HG02973 (cell line): ENCODE measurements at regions not wholly inside any gene's neighbourhood (a gene's known extent, or its start where the extent isn't known, plus 50 kb on each side); places are given as distances from the start of the nearest gene placed in this dataset.

Source experiments
- ATAC-seq: cut with Tn5 transposase; IDR thresholded peaks from one replicate; pipeline ENCODE4 v1.9.1; 2021; ENCODE audit warnings: moderate library complexity; ENCODE audit not compliant: unreplicated experiment

GRCh38 chr15:47184003-47184907, 533.0 kb upstream of the SEMA6D start:
- ATAC-seq: no peak

GRCh38 chr15:47184908-47185801, 532.1 kb upstream of the SEMA6D start:
- no peak for ATAC-seq

- ATAC-seq: no peak
Observed at GRCh38 chr15:47186075-47186474, 531.2 kb upstream of the SEMA6D start.

GRCh38 chr15:47188758-47189507, 528.4 kb upstream of the SEMA6D start:
- no peak for ATAC-seq

GRCh38 chr15:47194718-47195117, 522.6 kb upstream of the SEMA6D start:
- no peak for ATAC-seq

GRCh38 chr15:47196048-47196447, 521.3 kb upstream of the SEMA6D start:
- ATAC-seq: peak; percentile 92

GRCh38 chr15:47203993-47204392, 513.3 kb upstream of the SEMA6D start:
- ATAC-seq: no peak

GRCh38 chr15:47206358-47206978, 510.8 kb upstream of the SEMA6D start:
- no peak for ATAC-seq

GRCh38 chr15:47209591-47209990, 507.7 kb upstream of the SEMA6D start:
- ATAC-seq: no peak

- ATAC-seq: no peak
Observed at GRCh38 chr15:47212222-47213010, 504.9 kb upstream of the SEMA6D start.

GRCh38 chr15:47213883-47214282, 503.4 kb upstream of the SEMA6D start:
- ATAC-seq: no peak

- ATAC-seq: no peak
Observed at GRCh38 chr15:47218295-47218694, 499.0 kb upstream of the SEMA6D start.

- ATAC-seq: no peak
Observed at GRCh38 chr15:47244361-47244760, 472.9 kb upstream of the SEMA6D start.

- ATAC-seq: no peak
Observed at GRCh38 chr15:47246317-47246716, 471.0 kb upstream of the SEMA6D start.

GRCh38 chr15:47258521-47258920, 458.8 kb upstream of the SEMA6D start:
- ATAC-seq: no peak

- no peak for ATAC-seq
Observed at GRCh38 chr15:47265686-47266085, 451.6 kb upstream of the SEMA6D start.

- no peak for ATAC-seq
Observed at GRCh38 chr15:47266566-47266965, 450.7 kb upstream of the SEMA6D start.

GRCh38 chr15:47273864-47274263, 443.4 kb upstream of the SEMA6D start:
- ATAC-seq: no peak

- no peak for ATAC-seq
Observed at GRCh38 chr15:47283246-47283645, 434.1 kb upstream of the SEMA6D start.

GRCh38 chr15:47288794-47289193, 428.5 kb upstream of the SEMA6D start:
- ATAC-seq: no peak
